C4-2B (cell line): ENCODE measurements at regions not wholly inside any gene's neighbourhood (a gene's known extent, or its start where the extent isn't known, plus 50 kb on each side); places are given as distances from the start of the nearest gene placed in this dataset.

Source experiments
- CTCF ChIP-seq: fragments of 450-650 bp; conservative IDR thresholded peaks from 2 replicates; pipeline ENCODE4 v1.5.1; 2017; ENCODE audit warnings: mild to moderate bottlenecking
- ZFX ChIP-seq: fragments of 450-650 bp; IDR thresholded peaks from 2 replicates; pipeline ENCODE4 v1.6.1; 2017

DNA sequence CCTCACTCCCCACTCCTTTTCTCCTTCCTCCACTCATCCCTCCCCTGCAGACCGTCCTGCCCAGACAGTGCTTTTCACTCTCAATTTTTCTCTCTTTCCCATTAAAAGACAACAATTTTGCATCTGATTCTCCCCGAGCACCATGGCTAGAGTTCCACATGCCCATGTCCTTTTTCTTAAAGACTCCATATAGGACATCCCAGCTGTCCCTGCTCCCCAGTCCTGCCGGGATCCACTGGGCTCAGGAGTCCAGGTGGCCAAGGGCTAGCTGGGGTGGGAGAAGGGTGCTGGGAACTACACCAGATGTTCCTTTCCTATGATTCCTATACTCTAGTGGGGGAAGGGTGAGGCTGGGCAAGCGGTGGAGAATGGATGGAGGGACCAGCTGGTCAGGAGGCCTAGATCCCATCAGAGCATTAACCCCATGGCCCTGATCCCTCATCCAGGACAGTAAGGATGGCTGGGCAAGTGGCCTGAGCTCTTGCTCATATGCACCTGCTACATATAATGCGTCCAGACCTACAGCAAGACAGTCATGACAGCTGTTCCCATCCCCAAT is 52.8 kb upstream of the RMDN2 start:
- TF ChIP-seq CTCF = no peak
- no peak for TF ChIP-seq ZFX
